Pancreas (tissue), 10 donors: ENCODE measurements at regions not wholly inside any gene's neighbourhood (a gene's known extent, or its start where the extent isn't known, plus 50 kb on each side); places are given as distances from the start of the nearest gene placed in this dataset.

Experiments used
- ATAC-seq, 4 donors: fragments of 200-7000 bp; cut with Tn5 transposase; one replicate each; pipeline versions ENCODE4 v1.8.0 to v1.9.1; 2020; ENCODE audit warnings: mild to moderate bottlenecking in 4 of 4, moderate library complexity in 4 of 4
- DNase-seq, 6 donors: peaks; one replicate each; pipeline ENCODE4 v3.0.0-alpha.2; 2020
- FAIRE-seq: peaks from 2 replicates; lab custom pipeline; 2012; peaks lifted over from hg19 to GRCh38; lab: Jason Lieb, UNC
- H3K27ac ChIP-seq, 4 donors: fragments of 200-600 bp; sonication (generic); 1 replicate in 3 of 4; 2 replicates in 1 of 4; pipeline versions ENCODE4 v1.5.0 to v1.8.0; 2020
- H3K27me3 ChIP-seq, 4 donors: fragments of 200-600 bp; one replicate each; pipeline ENCODE4 v1.8.0; 2021
- H3K36me3 ChIP-seq, 3 donors: fragments of 200-600 bp; sonication (generic) in 1 of 3; one replicate each; pipeline versions ENCODE4 v1.5.0 to v1.8.0; 2020 to 2021
- H3K4me1 ChIP-seq, 3 donors: fragments of 200-600 bp; one replicate each; pipeline ENCODE4 v1.8.0; 2021
- H3K4me3 ChIP-seq, 4 donors: fragments of 200-600 bp; sonication (generic) in 2 of 4; one replicate each; pipeline versions ENCODE4 v1.5.0 to v1.8.0; 2020 to 2021
- H3K9me3 ChIP-seq, 4 donors: fragments of 200-600 bp; one replicate each; pipeline ENCODE4 v1.8.0; 2021
- WGBS, 2 donors: extraction: QIAGEN DNeasy Blood & Tissue Kit; methylation state at CpG; one replicate each; pipeline ENCODE4 v1.1.7; 2013; 5-methylcytosine and 5-hydroxymethylcytosine counted together
- intact Hi-C, 3 donors: fragments of 100-400 bp; cut with DNase I; formaldehyde crosslinking; loops; one replicate each; pipeline versions ENCODE4 v1.11.1 to v1.14.2; 2022
- TF ChIP-seq, protein P1 (sequence below), 4 donors: fragments of 200-600 bp; sonication (generic) in 3 of 4; IDR thresholded peaks; one replicate each; pipeline versions ENCODE4 v1.5.0 to v1.8.0; 2021; ENCODE audit warnings: antibody characterized with exemption in 4 of 4
- donor health status: healthy with polysubstance abuse.
- donor health status: DM: no; HTN: no; CAD: no; lungs with moderate emphysema.
- donor health status: DM: no; HTN: no; CAD: no.
- donor health status: control.
- donor health status: control.
- donor health status: Bipolar disorder and iron deficiency.
- donor health status: DM: yes; HTN: yes; CAD: no.
- donor health status: DM: no; HTN: no; CAD: no.
- donor health status: DM: no; HTN: no; CAD: no.
- donor health status: DM: yes; HTN: yes; CAD: no.

DNA sequence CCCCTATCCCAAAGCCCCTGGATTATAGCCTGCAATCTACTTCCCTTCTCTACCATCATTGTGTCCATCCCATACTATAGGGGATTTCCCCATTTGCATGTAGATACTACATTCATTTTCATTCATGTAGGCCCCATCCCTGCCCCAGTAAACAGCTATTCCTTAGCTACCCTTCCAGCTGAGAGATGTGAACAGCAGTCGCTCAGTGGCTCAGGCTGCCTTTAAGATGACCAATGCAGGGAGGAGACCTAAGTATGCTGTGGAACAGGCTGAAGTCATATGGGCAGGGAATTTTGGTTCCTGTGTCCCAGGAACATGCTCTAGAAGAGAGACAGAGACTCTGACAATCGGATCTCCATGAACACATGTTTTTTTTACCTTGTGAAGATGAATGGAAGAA lies 481.2 kb upstream of the SYT1 start:
- TF ChIP-seq, protein P1, sequence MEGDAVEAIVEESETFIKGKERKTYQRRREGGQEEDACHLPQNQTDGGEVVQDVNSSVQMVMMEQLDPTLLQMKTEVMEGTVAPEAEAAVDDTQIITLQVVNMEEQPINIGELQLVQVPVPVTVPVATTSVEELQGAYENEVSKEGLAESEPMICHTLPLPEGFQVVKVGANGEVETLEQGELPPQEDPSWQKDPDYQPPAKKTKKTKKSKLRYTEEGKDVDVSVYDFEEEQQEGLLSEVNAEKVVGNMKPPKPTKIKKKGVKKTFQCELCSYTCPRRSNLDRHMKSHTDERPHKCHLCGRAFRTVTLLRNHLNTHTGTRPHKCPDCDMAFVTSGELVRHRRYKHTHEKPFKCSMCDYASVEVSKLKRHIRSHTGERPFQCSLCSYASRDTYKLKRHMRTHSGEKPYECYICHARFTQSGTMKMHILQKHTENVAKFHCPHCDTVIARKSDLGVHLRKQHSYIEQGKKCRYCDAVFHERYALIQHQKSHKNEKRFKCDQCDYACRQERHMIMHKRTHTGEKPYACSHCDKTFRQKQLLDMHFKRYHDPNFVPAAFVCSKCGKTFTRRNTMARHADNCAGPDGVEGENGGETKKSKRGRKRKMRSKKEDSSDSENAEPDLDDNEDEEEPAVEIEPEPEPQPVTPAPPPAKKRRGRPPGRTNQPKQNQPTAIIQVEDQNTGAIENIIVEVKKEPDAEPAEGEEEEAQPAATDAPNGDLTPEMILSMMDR (IDR thresholded peaks at IDR 0.05): no peak
- Histone ChIP-seq H3K36me3 (no peaks in the 10 kb centered on the region), H3K27ac (no peak overlapping the region), H3K4me1 (no peaks in the 10 kb centered on the region), H3K27me3 (no peaks in the 10 kb centered on the region), H3K9me3 (no peaks in the 10 kb centered on the region), H3K4me3 (no peak overlapping the region)
- DNase-seq: no peak
- no peak for ATAC-seq
- intact Hi-C loops: no loop called here
- no peak for FAIRE-seq
- 53 to 59% methylated on average over 2 of the region's 2 CpGs for WGBS, 2 donors

DNA sequence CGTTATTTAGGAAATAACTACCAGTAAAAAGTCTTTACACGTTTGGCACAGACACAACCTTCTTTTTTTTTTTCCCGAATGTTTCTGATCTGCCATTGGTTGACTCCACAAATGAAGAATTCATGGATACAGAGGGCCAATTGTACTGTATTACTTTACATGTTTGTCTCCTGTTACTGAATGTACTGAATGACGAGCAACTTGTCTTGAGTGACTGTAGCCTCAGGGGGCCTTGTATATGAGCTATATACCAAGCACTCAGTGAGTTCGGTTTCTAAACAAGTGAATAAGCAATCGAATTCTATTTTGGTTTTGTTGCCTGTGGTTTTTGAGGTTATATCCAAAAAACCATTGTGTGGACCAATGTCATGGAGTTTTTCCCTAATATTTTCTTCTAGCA lies 480.0 kb upstream of the SYT1 start:
- TF ChIP-seq, protein P1 (IDR thresholded peaks at IDR 0.05): no peak
- ATAC-seq (no peak), DNase-seq (no peak), FAIRE-seq (no peak)
- H3K4me3 ChIP-seq: no peak overlapping the region
- H3K4me1 ChIP-seq: no peaks in the 10 kb centered on the region
- H3K9me3 ChIP-seq: no peaks in the 10 kb centered on the region
- no peak overlapping the region for H3K27ac ChIP-seq
- H3K27me3 ChIP-seq: no peaks in the 10 kb centered on the region
- no peaks in the 10 kb centered on the region for H3K36me3 ChIP-seq
- intact Hi-C loops: no loop called here
- WGBS, 2 donors: 59 to 71% methylated on average over 6 of the region's 6 CpGs

DNA sequence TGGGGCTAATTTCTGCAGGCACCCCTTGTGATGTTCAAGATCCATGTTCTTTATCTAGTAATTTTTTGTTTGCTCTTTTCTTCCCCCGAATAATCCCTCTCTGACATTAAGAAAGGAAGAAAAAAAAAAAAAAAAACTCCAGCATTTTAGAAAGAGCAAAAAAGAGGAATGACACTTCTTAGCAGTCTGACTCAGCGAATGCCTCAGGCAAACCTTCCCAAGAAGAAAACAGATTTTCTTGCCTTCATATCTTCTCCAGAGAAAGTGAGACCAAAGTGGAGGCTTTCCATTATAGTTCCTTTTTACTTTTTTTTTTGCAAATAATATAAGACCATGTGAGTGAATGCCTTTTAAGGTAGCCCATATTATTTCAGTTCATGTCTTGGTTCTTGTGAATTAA lies 479.0 kb upstream of the SYT1 start:
- no peak for DNase-seq

DNA sequence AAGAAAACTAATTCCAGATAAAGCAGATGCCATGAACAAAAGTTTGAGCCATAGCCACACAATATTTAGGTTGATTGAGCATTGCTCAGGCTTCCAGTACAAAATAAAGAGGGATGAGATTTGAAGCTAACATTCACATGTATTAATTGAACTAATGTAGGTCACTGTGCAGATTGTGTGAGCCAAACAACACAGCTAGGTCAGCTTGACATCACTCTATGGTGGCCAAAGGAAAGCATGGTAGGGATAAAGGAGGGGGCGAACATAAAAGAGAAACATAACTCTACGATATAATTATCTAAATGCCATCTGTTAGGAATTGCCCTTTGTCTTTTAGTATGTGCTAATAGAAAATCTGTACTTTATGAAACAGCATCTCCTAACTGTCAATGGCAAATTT lies 477.7 kb upstream of the SYT1 start:
- no peaks in the 10 kb centered on the region for H3K36me3 ChIP-seq
- H3K27me3 ChIP-seq: no peaks in the 10 kb centered on the region
- no peak for DNase-seq
- no peak for FAIRE-seq
- no peak overlapping the region for H3K27ac ChIP-seq
- TF ChIP-seq, protein P1 (IDR thresholded peaks at IDR 0.05): no peak
- intact Hi-C loops: no loop called here
- ATAC-seq: no peak
- no peaks in the 10 kb centered on the region for H3K9me3 ChIP-seq
- H3K4me1 ChIP-seq: no peaks in the 10 kb centered on the region
- WGBS, 2 donors: 63 to 70% methylated on average over 2 of the region's 2 CpGs
- no peak overlapping the region for H3K4me3 ChIP-seq

More for the DNA sequence above, 479.0 kb upstream of the SYT1 start:
- no peaks in the 10 kb centered on the region for H3K9me3 ChIP-seq
- no peak overlapping the region for H3K4me3 ChIP-seq
- no peak overlapping the region for H3K27ac ChIP-seq
- WGBS, 2 donors: 47 to 59% methylated on average over 2 of the region's 2 CpGs
- TF ChIP-seq, protein P1 (IDR thresholded peaks at IDR 0.05): no peak
- ATAC-seq (no peak), FAIRE-seq (no peak)
- no peaks in the 10 kb centered on the region for H3K4me1 ChIP-seq
- H3K36me3 ChIP-seq: no peaks in the 10 kb centered on the region
- H3K27me3 ChIP-seq: no peaks in the 10 kb centered on the region
- intact Hi-C loops: no loop called here

DNA sequence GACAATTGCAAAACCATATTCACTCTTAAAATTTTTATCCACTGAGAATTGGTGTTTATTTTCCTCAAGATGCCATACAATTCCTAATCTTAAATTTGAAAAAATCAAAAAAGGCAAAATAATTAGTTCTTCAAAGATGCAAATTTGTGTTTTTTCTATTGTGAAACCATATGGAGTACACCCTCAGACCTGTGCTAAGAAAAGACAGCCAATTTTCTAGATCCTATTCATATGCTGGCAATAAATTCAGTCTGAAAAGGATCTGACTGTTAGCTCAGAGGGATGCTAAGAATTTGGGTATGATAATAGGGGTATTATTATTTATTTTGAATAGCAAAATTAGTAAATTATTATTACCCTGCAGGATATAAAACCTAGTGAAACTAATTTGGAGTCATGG lies 476.9 kb upstream of the SYT1 start:
- DNase-seq (no peak), ATAC-seq (no peak), FAIRE-seq (no peak)
- TF ChIP-seq, protein P1 (IDR thresholded peaks at IDR 0.05): no peak
- Histone ChIP-seq H3K27ac (no peak overlapping the region), H3K27me3 (no peaks in the 10 kb centered on the region), H3K4me1 (no peaks in the 10 kb centered on the region), H3K36me3 (no peaks in the 10 kb centered on the region), H3K4me3 (no peak overlapping the region), H3K9me3 (no peaks in the 10 kb centered on the region)
- intact Hi-C loops: no loop called here
